GM18526 (cell line): ENCODE measurements at regions not wholly inside any gene's neighbourhood (a gene's known extent, or its start where the extent isn't known, plus 50 kb on each side); places are given as distances from the start of the nearest gene placed in this dataset.

Experiments used
- POLR2A ChIP-seq: IDR thresholded peaks from 3 replicates; pipeline ENCODE4 v1.6.1; 2011; ENCODE audit not compliant: insufficient read length; ENCODE audit errors: extremely low read depth

DNA sequence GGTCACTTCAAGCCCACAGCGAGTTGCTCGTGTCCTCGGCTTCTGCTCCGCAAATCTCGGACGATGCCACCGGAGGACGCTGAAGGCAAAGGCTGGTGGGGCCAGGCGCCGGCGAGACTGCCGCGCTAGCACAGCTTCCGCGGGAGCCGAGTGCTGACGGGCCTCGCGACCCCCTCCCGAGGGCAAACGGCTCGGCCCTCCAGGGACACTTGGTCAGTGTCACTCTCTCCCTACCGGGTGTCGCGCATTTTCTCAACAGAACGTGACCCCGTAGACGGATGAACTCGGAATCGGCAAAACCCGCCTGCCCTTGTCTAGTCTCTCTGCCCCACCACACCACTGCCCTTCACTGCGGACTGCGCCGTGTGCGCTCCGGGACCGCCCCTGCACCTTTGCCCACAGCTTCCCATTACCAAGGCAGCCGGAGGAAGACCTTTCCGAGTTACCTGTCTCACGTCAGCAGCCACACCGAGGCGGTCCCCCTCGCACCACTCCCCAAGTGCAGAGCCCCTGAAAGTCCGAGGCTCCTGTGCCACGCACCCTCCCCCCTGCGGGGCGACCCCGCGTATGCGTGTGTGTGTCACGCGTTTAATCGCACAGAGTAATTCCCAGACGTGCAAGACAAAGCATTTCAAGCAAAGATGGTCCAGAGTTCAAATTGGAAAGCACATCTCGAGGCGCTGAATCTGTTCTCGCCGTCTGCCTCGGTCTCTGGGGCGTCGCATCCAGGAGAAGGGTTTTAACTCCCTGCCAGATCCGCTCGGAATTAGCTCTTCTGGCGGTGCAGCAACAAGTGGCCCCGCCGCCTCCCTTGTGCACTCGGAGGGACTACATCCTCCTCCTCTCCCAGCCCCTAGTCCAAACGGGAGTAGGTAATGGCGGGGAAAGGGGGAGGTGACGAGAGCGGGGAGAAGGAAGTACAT lies 245.0 kb upstream of the TOPAZ1 start:
- no peak for TF ChIP-seq POLR2A

DNA sequence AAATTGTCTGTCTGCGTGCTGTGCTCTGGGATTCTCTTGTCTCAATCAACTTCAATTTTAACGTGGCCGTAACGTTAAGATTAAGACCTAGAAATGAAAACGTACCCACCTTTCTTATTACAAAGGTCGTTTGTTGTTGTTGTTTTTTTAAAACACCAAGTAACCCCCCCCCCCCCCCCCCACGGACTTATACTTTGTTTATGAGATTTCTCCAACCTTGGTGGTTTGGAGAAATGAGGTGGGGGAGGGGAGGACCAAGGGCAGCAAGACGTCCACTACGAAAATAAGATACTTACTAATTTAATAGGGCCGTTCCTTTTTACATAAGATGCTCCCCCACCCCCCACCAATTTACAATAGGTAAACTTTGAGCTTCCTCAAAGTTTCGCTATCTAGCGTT lies 244.4 kb upstream of the TOPAZ1 start:
- TF ChIP-seq POLR2A, result no peak

DNA sequence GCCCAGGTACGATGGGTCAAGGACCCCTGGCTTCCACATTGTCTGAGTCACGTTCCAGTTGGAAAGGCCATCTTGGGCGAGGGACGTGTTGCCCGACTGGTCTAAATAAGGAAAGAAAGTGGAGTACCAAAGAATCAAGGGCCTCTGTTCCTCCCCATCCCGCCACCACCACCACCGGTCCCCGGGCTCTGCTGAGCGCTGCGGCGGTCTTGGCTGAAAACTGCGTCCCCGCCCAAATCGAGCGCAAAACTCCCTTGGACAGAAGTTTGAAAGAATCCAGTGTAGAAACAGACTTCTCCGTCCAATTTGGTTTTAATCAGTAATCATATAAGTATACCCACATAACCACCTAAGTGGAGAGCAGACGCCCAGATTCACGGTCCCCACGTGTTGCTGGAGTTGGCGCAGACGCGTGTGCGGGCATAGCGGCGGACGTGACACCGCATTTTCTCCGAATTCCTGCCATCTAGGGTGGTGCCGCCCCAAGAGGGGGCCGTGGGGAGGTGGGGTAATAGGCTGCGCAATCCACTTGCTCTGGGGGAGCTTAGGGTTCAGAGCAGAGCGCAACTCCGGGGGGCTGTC lies 243.8 kb upstream of the TOPAZ1 start:
- no peak for TF ChIP-seq POLR2A

DNA sequence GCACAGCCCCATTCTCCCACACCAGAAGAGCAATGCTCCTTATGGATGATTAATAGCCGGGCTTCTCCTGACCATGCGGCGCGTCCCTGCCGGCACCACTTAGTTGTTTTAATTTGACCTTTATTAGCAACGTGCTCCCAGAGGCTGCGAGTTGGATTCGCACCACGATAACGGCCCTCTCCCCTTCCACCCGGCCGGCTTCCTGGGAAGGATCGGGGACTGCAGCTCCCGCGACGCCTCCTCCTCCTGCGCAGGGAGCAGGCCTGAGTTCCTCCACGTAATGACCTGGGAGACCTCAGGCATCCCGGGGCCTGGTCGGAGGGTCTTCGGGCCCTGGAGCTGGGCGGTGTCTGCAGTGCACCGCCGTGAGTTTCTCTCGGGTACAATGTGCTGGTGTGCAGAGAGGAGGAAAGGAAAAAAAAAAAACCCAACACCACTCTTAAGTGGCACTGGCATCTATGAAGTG lies 243.3 kb upstream of the TOPAZ1 start:
- TF ChIP-seq POLR2A, result no peak

DNA sequence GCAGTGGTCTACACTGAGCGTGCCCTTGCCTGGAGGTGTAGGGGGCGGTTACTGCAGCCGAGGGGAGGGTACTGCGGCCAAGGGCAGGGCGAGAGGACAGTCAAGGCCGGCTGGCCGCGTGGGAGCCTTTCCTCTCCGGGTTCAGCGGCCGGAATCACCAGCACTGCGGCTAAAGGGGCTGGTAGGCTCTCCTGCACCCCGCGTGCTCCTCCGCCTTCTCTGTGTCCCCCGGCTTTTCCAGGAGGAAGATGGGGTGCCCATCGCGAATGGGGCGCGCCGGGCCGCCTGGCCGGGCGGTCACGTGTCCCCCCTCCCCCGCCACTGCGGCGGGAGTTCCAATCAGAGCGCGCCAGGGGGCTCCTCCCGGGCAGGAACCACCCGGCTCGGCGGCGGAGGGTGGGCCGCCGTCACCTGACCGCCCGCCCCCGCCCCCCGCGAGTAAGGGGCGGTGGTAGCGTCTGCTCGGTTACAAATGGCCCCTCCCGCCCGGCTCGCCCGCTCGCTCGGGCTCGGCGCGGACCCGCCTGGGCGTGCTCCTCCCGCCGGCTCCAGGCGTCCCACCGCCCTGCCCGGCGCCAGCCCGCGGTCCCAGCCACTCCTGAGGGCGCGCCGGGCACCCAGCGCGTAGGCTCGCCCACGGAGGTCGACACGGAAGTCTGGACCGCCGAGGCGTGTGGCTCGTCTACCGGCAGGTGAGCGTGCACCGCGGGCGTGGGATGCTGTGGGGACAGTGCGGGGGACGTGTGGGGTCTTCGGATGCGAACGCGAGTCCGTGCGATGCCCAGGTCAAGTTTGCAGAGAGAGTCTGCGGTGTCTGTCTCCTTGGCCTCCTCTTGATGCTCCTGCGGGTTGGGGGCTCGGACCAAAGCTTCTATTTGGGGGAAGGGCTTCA lies 242.6 kb upstream of the TOPAZ1 start:
- TF ChIP-seq POLR2A, result peak; percentile 56

DNA sequence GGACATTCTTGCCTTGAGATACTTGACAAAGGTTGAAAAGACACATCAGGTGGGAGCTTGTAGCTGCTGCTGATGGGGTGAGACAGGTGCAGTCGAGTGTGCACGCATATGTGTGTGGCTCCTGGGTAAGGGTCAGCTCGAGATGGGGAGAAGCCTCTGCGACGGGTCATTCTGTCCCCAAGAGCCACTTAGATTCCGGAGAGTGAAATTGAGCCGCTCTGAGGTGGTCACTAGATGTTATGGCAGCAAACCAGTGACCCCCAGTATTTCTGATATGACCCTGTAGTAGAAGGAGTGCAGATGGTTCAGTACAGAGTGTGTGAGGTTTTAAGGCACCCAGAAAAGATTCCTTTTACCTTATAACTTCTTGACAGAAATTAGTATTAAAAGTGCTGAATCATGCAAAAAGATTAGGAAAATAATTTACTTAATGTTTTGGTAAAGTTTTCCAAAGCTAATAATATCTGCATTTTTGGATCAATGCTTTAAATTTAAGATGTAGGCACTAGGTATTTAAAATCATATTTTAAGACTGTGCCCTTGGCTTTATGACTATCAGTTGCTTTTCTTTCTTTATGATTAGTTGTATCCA lies 241.9 kb upstream of the TOPAZ1 start:
- no peak for TF ChIP-seq POLR2A

DNA sequence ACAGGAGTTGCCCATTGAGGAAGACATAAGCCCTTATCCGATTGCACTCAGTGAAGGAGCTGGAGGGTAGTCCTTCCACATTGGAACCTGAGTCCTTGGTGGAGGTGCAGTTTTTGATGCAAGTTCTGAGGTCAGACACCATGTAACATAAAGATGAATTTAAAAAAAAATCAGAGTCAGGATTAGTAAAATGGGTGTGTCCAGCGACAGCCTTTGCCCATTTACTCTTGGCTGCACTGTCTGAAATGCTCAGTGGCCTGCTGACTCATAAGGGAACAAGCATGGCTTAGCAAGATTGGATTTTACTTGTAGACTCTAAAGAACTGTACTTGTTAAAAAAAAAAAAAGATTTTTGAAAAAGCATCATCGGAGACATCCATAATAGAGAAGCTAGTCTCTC lies 241.1 kb upstream of the TOPAZ1 start:
- TF ChIP-seq POLR2A, result no peak

DNA sequence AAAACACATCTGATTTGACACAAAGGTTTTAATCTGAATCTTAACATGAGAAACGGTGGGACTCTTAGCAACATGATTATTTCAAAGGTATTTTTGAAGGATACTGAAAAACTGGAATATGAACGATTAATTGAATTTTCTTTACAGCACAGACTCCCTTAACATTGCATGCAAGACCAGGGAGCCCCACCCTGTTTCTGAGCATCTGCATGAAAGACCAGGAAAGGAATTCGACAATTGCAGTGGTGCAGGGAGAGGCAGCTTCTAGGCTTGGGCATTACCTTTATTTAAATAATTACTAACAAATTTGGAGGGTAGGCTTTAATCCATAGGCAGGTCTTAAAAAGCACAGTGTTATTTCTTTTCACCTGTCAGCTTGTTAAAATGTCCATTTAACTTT lies 240.6 kb upstream of the TOPAZ1 start:
- TF ChIP-seq POLR2A, result no peak

DNA sequence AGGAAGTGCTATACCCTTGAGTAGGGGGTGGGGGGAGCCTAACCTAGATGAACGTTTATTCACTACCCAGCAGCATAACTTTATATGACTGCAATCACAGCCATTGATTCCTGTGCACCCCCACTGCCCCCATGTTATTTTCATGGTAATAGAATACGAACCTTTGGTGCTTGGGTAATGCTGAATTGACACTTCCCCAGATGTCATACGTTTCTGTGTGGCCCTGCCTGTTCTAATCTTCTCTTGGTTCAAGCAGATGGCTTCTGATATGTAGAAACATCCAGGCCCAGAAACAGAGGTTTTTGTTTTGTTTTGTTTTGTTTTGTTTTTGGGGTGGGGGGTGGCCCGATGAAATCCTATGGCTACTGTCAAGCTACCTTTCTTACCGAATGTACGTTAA lies 237.9 kb upstream of the TOPAZ1 start:
- TF ChIP-seq POLR2A, result no peak

DNA sequence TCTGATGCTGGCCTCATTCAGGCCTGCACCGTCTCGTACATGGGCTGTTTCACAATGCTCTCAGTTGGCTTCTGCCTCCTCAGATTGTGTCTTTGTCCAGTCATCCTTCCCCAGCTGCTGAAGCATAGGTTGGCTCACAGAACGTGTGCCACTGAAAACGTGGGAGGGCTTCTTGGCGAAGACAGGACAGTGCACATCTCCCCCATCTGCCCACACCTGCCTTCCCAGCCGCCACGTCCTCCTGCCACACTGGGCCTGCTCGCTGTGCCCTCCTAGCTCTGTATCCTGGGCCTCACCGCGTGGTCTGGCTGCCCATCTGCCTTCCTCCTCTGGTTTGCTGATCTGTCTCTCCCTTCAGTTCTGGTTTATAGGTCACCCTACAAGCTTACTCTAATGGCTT lies 230.0 kb upstream of the TOPAZ1 start:
- no peak for TF ChIP-seq POLR2A

DNA sequence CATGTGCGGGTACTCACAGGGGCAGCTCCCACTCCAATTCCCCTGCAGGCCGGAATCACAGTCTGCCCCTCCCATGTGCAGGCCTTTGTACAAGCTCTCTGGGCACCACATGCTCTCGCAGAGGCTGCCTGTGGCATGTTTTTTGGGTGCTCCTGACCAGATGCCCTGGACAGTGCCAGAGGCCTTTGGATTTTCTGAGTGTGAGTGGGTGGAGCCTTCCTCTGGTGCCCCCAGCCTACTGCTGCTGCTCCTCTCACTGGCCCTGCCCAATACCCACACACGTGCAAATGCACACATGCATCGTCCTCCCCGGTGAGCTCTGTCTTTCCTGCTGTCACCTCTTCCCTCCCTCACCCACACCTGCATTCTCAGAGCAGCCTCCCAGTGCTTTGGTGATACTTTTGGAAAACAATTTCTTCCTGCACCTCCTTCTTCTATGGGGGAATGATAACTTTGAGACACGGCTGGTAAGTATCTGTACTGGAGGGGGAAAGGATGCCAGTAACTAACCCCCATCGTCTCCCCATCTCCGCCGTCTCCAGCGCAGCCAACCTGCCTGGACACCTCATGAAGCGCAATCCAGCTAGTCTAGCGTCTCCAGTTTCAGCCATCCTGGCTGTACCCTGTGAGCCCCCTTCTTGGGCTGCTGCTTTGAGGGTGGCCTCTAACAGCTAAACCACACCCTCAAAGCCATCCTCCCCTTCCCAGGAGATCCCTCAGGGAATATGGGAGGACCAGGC lies 229.4 kb upstream of the TOPAZ1 start:
- TF ChIP-seq POLR2A, result no peak

DNA sequence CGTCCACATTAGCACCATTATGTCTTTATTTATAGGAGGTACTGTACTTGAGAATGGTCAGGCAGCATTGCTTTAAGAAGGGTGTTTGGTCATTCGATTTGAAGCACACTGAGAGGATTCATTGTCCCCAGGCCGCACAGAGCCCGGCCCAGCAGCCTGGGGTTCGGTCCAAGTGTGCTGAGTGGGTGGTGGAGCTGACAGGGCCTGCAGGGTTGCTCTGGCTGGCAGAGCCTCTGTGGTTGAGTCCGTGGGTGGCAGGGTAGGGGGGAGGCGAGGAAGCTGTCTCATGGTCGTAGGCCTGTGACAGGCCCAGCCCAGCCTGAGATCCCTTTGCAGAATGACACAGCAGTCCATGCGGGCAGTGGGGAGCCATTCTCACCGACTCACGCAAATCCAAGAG lies 227.7 kb upstream of the TOPAZ1 start:
- no peak for TF ChIP-seq POLR2A

DNA sequence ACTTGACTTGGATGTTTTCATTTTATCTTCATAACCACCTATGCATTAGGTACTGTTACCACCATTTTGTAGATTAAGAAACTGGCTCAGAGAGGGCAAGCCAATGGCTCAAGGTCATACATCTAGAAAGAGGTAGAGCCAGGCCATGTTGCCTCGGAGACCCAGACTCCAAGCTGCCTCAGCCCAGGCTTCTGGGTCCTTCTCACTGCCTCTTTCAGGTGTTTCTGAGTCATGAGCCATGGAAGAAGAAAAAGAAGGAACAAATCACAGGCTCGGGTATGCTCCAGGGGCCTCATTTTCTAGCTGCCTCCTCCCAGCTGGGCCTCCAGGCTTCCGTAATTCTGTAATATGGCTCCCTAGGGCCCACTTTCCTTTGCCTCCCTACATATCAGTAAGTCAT lies 226.5 kb upstream of the TOPAZ1 start:
- no peak for TF ChIP-seq POLR2A

DNA sequence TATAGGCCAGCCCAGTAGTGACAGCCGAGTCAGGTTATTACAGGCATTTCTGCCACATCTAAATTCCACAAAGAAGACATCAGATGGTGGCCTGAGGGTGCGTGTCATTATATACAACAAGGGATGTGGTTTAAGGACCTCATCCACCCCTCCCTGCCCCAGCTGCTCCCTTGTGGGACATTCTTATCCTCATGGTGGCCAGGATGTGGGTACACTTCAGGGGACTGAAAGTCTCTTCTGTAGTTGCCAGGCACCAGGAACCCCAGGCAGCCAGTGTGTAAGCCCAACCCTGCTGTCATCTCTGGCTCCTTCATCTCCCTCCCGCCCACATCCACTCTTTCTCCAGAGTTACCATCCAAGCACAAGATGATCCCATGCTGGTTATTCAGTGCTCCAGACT lies 224.9 kb upstream of the TOPAZ1 start:
- no peak for TF ChIP-seq POLR2A

DNA sequence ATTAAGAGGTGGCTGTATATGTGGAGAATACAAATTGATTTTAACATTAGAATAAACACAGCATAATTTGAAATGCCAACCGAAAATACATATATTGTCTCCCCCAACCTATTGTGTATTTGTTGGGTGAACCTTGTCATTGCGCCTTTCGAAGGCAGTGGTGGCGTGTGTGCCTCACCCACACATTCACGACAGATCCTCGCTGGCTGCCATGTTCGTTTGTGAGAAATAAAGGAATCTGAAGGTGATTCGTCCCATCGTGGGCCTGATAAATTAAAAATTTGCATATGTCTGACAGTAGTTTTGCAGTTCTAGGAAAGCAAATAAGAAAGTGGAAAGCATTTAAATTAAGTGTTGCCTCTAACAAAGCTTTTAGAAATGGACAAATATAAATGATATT lies 222.8 kb upstream of the TOPAZ1 start:
- TF ChIP-seq POLR2A, result no peak
